AG04450 (cell line): ENCODE measurements at regions not wholly inside any gene's neighbourhood (a gene's known extent, or its start where the extent isn't known, plus 50 kb on each side); places are given as distances from the start of the nearest gene placed in this dataset.

Experiments used
- CTCF ChIA-PET: fragments of 300-600, 350-600 bp; formaldehyde crosslinking; extraction: SDS; loops from one replicate; lab custom pipeline; 2022; ENCODE audit warnings: antibody characterized with exemption, inconsistent platforms; lab: Charles Lee
- POLR2A ChIA-PET: fragments of 350-600 bp; formaldehyde crosslinking; extraction: SDS; loops from one replicate; lab custom pipeline; 2021; ENCODE audit warnings: antibody characterized with exemption, inconsistent platforms; lab: Yijun Ruan, JAX
- DNase-seq: peaks from one replicate; pipeline ENCODE4 v3.0.0-alpha.2; 2011; ENCODE audit warnings: low read depth, low spot score
- H3K27ac ChIP-seq: one replicate; pipeline ENCODE4 v1.5.1; 2012; ENCODE audit warnings: low read depth, low read length, control low read depth
- H3K27me3 ChIP-seq: one replicate; pipeline ENCODE4 v1.6.0; 2012; ENCODE audit warnings: low read length; ENCODE audit not compliant: control insufficient read depth, insufficient read depth
- H3K4me3 ChIP-seq: 2 replicates; pipeline ENCODE4 v1.5.1; 2011; ENCODE audit warnings: mild to moderate bottlenecking, low read depth, low read length, control low read depth
- H3K9me3 ChIP-seq: 2 replicates; pipeline ENCODE4 v1.5.1; 2012; ENCODE audit warnings: low read length; ENCODE audit not compliant: control insufficient read depth, insufficient read depth
- CTCF ChIP-seq: IDR thresholded peaks from 2 replicates; pipeline ENCODE4 v1.5.1; 2011; ENCODE audit warnings: low read depth, low read length, control low read depth, inconsistent platforms

DNA sequence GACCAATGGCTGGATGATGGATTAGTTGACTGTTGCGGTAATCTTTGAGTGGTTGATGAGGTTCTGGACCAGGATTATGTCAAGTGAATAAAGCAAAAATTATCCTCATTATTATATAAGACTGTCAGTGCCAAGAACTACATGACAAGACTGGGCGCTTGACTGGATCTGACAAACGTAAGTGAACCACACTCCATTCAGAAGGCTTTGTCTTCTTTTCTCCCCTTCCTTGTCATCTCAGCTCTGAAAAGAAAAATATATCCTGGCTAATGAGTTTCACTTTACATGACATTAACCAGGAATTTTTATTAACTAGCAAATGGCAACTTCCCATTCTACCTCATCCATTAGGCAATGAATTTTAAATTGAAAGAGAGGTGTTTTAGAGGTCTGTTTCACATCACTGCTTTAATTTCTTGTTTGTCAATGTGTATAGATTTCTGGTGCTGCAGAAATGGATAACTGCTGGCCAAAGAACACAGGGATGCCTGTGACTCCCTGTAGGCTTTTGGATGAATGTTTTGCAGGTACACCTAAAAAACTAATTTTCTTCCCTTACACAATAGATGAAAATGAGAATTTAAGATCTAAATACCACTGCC, 150.1 kb downstream of the ELOVL4 start:
- no peak overlapping the region for H3K4me3 ChIP-seq
- no peaks in the 10 kb centered on the region for H3K9me3 ChIP-seq
- no peak for DNase-seq
- no peak overlapping the region for H3K27ac ChIP-seq
- POLR2A ChIA-PET = no interaction called here
- CTCF ChIA-PET = no interaction called here
- TF ChIP-seq CTCF = no peak
- H3K27me3 ChIP-seq = no peaks in the 10 kb centered on the region

DNA sequence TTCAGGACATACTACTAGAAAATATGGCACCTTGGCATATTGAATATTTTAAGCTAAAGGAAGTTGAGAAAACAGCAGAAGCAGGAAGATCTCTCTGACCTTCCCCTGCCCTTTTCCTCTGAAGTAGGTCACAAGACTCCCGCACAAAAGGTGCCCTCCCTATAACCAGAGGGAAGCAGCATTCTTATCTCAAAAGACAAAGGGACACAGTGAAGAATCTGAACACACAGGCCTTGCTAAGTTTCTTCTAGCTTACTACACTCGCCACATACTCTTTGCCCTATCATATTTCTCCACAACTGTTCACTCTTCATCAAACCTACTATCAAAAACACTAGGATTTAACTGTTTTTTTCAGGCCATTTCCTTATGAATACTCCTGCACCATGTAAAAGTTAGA, 151.2 kb downstream of the ELOVL4 start:
- POLR2A ChIA-PET = no interaction called here

GRCh38 chr6:79789896-79790295, 157.5 kb downstream of the ELOVL4 start:
- DNase-seq = no peak
- CTCF ChIA-PET = interaction anchor here (1.6 to 2.1 kb wide), 2 partner anchors 12 to 79 kb away, joined by 7 to 14 read pairs; no protein-coding TSS in a partner anchor
- Histone ChIP-seq H3K4me3 (no peak overlapping the region), H3K27me3 (no peaks in the 10 kb centered on the region), H3K9me3 (no peaks in the 10 kb centered on the region), H3K27ac (no peak overlapping the region)
- POLR2A ChIA-PET = no interaction called here
- TF ChIP-seq CTCF = no peak

More for the DNA sequence above, 151.2 kb downstream of the ELOVL4 start:
- no peak for TF ChIP-seq CTCF
- CTCF ChIA-PET = no interaction called here
- H3K27ac ChIP-seq = no peak overlapping the region
- H3K27me3 ChIP-seq = no peaks in the 10 kb centered on the region
- DNase-seq = no peak
- no peak overlapping the region for H3K4me3 ChIP-seq
- H3K9me3 ChIP-seq = no peaks in the 10 kb centered on the region

- H3K4me3 ChIP-seq = no peak overlapping the region
- POLR2A ChIA-PET = no interaction called here
- CTCF ChIA-PET = interaction anchor here (0.6 kb wide), 1 partner anchor 27 kb away, joined by 3 read pairs; no protein-coding TSS in a partner anchor
- no peaks in the 10 kb centered on the region for H3K9me3 ChIP-seq
- DNase-seq = no peak
- H3K27me3 ChIP-seq = no peaks in the 10 kb centered on the region
- H3K27ac ChIP-seq = no peak overlapping the region
- TF ChIP-seq CTCF = no peak
Measured at GRCh38 chr6:79788756-79789155, 157.6 kb downstream of the SH3BGRL2 start.

DNA sequence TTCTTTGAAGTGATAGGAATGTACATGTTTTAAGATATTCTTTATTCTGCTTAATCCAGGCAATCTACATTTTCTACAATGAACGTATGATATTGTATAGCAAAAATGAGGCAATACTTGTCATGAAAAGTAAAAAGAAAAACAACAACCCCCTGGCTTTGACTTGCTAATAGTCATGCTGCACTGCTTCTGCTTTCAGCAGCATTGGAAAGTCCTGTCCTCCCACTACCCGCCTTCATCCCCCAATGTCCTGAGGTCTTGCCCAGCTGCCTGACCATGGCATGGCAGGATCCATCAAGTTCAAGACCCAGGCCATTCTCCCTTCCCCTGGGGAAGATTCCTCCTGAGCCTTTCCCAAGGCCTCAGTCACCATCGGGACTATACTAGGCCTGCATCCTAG, 156.5 kb downstream of the SH3BGRL2 start:
- no peak overlapping the region for H3K27ac ChIP-seq
- no peak overlapping the region for H3K4me3 ChIP-seq
- no peak for DNase-seq
- no peaks in the 10 kb centered on the region for H3K9me3 ChIP-seq
- no peaks in the 10 kb centered on the region for H3K27me3 ChIP-seq
- CTCF ChIA-PET = no interaction called here
- POLR2A ChIA-PET = no interaction called here
- no peak for TF ChIP-seq CTCF
